ENCODE measurements at regions not wholly inside any gene's neighbourhood (a gene's known extent, or its start where the extent isn't known, plus 50 kb on each side); places are given as distances from the start of the nearest gene placed in this dataset.

GRCh38 chr14:38336298-38336697 is 80.4 kb upstream of the CLEC14A start:
- TF ChIP-seq ZFX (IDR thresholded peaks at IDR 0.05; ENCODE audit: borderline replicate concordance), result no peak
- TF ChIP-seq, protein P1, sequence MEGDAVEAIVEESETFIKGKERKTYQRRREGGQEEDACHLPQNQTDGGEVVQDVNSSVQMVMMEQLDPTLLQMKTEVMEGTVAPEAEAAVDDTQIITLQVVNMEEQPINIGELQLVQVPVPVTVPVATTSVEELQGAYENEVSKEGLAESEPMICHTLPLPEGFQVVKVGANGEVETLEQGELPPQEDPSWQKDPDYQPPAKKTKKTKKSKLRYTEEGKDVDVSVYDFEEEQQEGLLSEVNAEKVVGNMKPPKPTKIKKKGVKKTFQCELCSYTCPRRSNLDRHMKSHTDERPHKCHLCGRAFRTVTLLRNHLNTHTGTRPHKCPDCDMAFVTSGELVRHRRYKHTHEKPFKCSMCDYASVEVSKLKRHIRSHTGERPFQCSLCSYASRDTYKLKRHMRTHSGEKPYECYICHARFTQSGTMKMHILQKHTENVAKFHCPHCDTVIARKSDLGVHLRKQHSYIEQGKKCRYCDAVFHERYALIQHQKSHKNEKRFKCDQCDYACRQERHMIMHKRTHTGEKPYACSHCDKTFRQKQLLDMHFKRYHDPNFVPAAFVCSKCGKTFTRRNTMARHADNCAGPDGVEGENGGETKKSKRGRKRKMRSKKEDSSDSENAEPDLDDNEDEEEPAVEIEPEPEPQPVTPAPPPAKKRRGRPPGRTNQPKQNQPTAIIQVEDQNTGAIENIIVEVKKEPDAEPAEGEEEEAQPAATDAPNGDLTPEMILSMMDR (IDR thresholded peaks at IDR 0.05), result no peak
- H3K27ac ChIP-seq, result no peak overlapping the region

- TF ChIP-seq ZFX (IDR thresholded peaks at IDR 0.05; ENCODE audit: borderline replicate concordance), result no peak
- TF ChIP-seq, protein P1 (IDR thresholded peaks at IDR 0.05), result no peak
- H3K27ac ChIP-seq, result peak overlapping the region; percentile 77
These were observed 74.4 kb upstream of the CLEC14A start for GRCh38 chr14:38330275-38330674.

DNA sequence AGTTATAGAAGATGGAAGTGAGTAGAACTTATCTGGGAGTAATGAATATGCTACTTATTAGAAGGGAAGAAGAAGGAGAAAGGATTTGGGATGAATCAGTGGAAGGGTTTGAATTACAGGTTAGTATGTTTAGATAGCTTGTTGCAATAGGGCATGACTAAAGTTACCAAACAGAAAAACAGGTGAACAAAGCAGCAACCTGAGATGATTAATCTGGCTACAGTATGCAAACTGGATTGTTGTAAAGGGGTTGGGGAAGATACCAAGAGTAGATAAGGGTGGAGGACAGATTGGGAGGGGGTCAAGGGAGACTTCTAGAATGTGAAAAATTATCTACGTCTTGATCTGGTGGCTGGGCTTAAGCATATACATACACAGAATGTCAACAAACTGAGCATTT is 73.4 kb upstream of the CLEC14A start:
- TF ChIP-seq, protein P1 (IDR thresholded peaks at IDR 0.05), result no peak
- no peak for TF ChIP-seq ZFX (IDR thresholded peaks at IDR 0.05; ENCODE audit: borderline replicate concordance)
- peak overlapping the region; percentile 77 for H3K27ac ChIP-seq

GRCh38 chr14:38316922-38317321 is 61.0 kb upstream of the CLEC14A start:
- no peak for TF ChIP-seq ZFX (IDR thresholded peaks at IDR 0.05; ENCODE audit: borderline replicate concordance)
- TF ChIP-seq, protein P1 (IDR thresholded peaks at IDR 0.05), result no peak
- no peak overlapping the region for H3K27ac ChIP-seq

- no peak overlapping the region for H3K27ac ChIP-seq
- TF ChIP-seq ZFX (IDR thresholded peaks at IDR 0.05; ENCODE audit: borderline replicate concordance), result no peak
- TF ChIP-seq, protein P1 (IDR thresholded peaks at IDR 0.05), result no peak
These were observed 55.8 kb upstream of the CLEC14A start for GRCh38 chr14:38311655-38312054.

DNA sequence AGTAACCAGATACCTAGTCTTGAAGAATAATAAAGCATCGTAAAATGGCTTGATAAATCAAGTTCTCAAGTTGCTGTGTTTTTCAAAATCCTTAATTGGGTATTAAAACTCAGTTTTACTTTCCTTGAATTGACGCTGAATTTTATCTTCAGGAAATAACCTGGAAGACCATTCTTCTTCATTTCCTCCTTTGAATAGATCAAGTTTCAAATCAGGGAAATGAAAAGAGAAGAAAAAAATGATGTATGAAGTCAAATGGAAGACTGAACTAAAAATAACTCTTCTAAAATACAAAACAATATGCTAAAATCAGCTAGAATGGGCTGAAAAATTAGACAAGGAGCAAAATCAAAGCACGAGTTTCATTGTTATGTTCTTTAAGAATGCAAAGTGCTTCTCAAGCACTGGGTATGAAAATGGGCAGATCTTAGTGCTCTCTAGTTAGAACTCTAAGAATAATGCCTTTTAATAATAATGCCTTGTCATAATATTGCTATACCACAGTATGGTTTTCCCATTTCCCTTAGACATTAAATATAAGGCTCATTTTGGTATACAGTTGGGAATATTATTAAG is 54.6 kb upstream of the CLEC14A start:
- no peak overlapping the region for H3K27ac ChIP-seq
- TF ChIP-seq, protein P1 (IDR thresholded peaks at IDR 0.05), result no peak
- TF ChIP-seq ZFX (IDR thresholded peaks at IDR 0.05; ENCODE audit: borderline replicate concordance), result no peak

- H3K27ac ChIP-seq, result no peak overlapping the region
- no peak for TF ChIP-seq ZFX (IDR thresholded peaks at IDR 0.05; ENCODE audit: borderline replicate concordance)
- TF ChIP-seq, protein P1 (IDR thresholded peaks at IDR 0.05), result no peak
These were observed 53.8 kb upstream of the CLEC14A start for GRCh38 chr14:38309522-38310277.

Data from 22Rv1 (cell line).